ENCODE measurements at regions not wholly inside any gene's neighbourhood (a gene's known extent, or its start where the extent isn't known, plus 50 kb on each side); places are given as distances from the start of the nearest gene placed in this dataset.
"Not testable (repeated sequence)": the region's sequence is repeated elsewhere in the genome, so short reads cannot be mapped to it uniquely, and the experiment has no call there.

DNA sequence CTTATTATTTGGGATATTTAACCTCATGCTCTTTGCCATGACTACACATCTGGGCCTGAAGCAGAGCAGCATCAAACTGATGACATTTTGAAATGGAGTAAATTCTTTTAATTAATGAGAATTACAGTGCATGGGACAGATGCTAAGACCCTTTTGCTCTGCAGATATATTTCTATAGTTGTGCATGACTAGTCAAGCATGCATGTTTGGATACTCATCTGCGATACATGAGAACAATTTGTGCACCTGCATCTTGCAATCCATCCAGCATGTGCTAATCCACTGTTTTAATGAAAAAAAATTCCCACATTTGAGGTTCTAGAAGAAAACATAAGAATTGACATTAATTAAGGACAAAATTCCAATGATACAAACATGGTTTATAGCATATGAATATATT lies 1047.6 kb upstream of the ACO1 start:
- DNase-seq = no peak

DNA sequence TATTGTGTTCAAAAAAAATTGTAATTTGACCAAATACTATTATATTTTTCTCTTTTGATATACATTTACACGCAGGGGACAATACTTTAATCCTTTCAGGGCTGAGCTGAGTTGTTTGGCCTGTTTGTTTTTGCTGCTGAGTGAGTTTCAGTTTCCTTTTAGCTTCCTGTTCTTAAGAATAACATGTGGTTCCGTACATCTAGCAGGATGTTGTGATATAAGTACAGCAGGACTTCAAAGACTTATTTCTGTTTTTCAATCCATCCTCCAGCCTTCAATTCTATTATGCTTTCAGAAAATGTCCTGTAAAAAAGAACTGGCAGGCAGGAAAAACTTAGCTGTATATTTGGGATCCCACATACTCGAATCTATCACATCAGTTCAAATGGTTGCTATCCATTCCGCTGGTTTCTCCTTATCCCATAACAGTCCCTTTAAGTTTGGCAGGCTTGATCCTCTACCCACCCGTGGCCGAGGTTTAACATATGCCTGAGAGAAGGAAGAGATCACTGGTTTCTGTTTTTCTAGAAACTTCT lies 1037.3 kb upstream of the ACO1 start:
- DNase-seq = no peak

- DNase-seq = no peak
Observed at GRCh38 chr9:31355159-31355882, 1029.1 kb upstream of the ACO1 start.

GRCh38 chr9:31355965-31356364 lies 1028.5 kb upstream of the ACO1 start:
- DNase-seq = peak; percentile 84

DNA sequence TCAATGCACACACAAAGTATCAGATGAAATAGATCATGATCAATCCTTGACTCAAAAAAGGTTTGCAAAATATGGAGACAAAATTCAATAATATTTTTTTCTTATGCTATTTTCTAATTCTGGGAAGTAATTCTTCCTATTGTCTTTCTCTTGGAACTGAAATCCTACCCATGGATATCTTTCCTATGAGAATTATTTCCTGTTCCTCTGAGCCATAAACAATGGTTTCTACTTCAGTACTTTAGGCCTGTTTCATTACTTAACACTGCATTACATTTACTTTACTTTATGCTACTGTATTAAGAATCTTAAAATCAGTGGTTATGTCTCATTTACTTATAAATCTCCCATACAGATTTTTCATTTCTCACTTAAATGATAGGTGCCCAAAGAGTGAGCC lies 1025.4 kb upstream of the ACO1 start:
- DNase-seq = no peak

DNA sequence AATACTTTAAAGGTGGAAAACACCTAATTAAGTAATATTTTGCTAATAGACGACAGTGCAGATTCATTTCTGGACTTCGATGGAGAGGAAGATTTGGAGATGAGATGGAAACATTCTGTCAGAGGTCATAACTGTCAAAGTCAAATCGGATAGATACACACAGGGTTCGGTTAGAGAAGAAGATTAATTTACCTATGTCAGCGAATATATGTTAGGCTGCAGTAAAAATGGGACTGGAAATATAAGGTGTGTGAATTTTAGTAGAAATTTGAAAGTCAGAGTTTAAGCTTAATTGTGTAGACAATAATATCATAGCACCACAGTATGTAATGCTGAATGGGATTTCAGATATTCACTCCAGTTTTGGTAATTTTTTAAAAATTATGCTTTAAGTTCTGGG lies 1020.3 kb upstream of the ACO1 start:
- no peak for DNase-seq

DNA sequence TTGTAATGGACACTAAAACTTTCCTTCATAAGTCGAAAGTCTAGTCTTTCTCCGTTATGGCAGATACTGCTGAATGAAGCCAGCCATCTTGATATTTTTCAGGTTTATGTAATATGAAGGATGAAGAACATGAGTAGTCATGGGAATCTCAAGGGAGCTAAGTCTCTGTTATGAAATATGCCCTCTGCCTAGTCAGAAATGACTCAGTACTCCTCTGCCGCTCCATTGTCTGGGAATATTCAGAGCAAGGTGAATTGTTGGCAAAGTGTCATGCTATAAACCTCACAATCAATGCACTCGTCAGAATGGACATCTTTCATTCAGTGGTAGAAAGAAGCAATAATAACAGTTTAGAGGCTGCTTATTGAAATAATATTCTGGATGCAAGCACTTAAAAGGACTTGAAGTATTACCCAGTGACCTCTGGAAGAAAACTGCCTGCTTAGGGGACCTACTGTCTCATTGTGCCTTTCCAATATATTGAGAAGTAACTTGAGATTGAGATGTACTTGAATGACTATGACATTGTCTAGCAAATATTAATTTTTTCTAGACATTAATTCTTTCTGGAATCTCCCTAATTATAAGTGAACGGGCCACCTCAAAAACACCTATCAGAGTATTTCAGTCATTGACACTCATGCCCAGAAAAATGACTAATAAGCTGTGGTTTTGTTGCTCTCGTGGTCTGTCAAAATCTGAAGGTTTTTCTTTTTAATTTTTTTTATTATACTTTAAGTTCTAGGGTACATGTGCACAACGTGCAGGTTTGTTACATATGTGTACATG lies 1011.5 kb upstream of the ACO1 start:
- DNase-seq = no peak

- DNase-seq = no peak
Observed at GRCh38 chr9:31377358-31377757, 1007.1 kb upstream of the ACO1 start.

DNA sequence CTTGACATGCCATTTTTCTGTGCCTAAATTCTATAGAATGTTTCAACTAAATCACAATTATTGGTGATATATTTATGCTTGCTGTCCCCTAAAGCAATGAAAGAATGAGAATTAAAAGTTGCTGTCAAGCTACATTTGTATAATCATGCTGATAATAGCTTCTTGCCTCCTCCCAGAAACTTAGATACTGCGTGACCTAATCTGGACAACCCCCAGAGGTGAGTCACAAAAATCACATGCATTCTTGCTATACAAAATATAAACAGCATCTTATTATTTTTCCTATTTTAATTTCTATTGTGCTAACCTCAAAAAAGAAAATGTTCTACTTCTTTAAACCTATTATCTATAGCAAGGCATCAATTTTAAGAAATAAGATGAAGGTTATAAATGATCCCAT lies 995.8 kb upstream of the ACO1 start:
- DNase-seq = no peak

DNA sequence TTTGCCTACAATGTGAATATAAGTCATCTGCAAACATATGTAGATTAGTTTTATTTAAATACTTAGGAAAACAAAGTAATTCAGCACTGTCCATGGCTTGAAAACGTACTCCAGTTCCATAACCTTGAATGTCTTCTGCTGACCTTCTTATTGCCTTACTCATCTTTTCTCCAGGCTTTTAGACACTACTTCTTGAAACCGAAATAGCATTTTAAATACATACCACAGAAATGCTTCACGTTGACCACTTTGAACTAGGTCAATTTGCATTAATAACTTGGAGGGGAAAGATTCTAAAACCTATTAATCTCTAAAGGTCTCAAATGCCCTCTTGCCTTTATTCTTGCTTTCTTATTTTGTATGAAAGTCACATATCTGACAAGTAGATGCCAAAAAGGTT lies 995.4 kb upstream of the ACO1 start:
- DNase-seq = no peak

DNA sequence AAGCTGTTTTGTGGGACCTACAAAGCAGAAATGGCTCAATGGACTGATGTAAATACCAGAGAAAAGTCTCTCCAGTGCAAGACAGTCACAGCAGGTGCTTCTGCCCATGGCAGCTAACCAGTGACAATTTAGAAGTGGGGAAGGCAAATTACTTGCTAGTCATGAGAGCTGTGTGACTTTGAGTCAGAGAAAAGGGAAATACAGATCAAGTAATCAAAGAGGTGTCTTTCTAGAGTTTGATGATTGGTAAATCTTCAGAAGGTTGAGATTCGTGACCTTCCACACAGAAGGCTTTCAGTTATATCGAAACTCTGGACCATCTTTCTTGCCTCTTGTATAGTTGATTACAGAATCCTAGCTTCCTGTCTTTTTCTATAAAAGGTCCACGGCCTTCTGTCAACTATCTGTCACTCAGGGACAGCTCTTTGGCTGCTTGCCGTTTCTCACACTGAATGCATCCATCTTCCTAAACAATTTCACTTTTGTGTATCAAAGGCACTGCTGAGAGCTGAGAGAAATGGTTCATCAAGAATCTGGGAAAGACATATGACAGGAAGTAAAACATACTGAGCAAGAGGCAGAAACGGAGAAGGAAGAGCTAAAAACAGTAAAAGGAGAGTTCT lies 993.9 kb upstream of the ACO1 start:
- DNase-seq = no peak

- no peak for DNase-seq
Observed at GRCh38 chr9:31393240-31393639, 991.2 kb upstream of the ACO1 start.

DNA sequence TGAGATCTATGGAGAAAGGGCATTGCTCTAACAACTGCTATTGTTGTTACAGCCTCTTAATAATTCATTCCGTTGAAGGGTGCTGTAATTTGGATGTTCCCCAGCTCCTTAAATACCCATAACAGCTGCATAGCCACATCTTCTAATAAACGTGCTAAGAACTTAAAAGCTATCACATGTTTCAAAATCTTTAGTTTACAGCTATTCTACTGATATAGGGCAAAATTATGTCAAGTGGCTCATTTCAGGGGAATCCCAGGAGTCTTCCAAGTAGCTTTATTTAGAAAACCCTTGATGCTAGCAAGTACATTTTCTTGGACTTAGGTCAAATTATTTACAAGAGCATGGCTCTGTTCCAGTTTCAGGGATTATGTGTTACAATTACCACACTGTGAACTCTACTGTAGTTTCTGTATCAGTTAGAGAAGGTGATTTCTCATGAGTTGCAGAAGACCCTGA lies 990.4 kb upstream of the ACO1 start:
- no peak for DNase-seq

DNA sequence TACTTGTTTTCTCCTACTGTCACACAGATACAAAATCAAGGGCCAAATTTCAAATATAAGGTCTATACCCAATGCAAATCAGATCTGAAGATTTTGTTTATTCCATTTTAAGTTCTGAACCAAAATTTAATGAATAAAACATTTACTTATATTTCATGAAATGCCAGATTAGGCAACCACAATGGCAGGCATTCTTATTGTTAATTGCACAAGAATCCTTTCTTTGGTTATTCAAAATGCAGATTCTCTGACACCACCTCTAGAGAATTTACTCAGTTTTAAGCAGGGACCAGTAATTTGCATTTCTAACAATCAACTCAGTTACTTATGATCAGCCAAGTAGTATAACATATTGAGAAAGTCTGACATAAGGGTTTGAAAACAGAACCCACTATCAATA lies 972.4 kb upstream of the ACO1 start:
- no peak for DNase-seq

DNA sequence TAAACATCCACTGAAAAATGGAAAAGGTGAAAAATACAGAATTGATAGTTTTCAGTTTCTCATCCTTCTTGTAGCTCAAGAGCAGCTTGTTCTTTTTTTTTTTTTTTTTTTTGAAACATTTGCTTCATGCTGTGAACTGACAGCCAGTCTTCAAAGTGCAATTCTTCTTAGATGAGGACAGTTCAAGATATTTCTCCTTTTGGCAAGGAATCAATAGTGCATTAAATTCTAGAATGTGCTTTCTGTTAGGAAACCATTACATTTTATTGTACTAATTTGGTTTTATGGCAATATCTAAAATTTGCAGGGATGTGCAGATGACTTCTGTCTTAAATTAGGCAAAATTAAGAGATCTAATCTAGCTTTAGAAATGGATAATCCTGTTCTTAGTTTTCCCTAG lies 969.3 kb upstream of the ACO1 start:
- DNase-seq = no peak

DNA sequence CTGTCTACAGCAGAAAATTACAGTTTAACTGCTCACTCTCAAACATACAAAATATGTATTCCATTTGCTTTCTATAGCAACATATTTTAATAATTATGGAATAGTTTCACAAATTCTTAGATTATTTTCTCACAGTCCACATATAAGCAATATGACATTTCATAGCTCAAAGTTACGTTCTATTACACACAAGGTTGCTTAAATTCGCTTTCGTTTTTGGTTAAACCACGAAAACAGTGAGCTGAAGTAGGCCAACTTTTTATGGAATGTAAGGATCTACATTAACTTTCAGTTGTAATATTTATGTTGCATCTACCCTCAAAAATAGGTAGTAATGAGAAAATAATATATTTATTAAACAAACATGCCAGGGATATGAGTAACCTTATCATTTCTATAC lies 966.0 kb upstream of the ACO1 start:
- no peak for DNase-seq

- not testable (repeated sequence) for DNase-seq
Observed at GRCh38 chr9:31443630-31444457, 940.6 kb upstream of the ACO1 start.

DNA sequence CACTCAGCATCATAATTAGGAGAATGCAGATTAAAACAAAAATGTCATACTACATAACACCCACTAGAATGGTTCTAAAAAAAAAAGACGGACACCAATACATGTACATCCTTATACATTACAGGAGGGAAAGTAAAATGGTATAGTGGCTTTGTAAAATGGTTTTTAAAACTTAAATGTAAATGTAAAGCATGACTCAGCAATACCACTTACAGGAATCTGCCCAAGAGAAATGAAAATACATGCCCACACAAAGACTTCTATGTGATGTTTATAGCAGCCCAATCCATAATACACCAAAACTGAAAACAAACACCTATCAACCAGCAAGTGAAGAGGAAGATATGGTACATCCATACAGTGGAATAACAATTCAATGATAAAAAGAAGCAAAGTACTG lies 939.1 kb upstream of the ACO1 start:
- DNase-seq = no peak

GRCh38 chr9:31445960-31446359 lies 938.5 kb upstream of the ACO1 start:
- DNase-seq = no peak

- no peak for DNase-seq
Observed at GRCh38 chr9:31467075-31467474, 917.4 kb upstream of the ACO1 start.

GRCh38 chr9:31470051-31470450 lies 914.4 kb upstream of the ACO1 start:
- no peak for DNase-seq

GRCh38 chr9:31471010-31471409 lies 913.4 kb upstream of the ACO1 start:
- DNase-seq = no peak

DNA sequence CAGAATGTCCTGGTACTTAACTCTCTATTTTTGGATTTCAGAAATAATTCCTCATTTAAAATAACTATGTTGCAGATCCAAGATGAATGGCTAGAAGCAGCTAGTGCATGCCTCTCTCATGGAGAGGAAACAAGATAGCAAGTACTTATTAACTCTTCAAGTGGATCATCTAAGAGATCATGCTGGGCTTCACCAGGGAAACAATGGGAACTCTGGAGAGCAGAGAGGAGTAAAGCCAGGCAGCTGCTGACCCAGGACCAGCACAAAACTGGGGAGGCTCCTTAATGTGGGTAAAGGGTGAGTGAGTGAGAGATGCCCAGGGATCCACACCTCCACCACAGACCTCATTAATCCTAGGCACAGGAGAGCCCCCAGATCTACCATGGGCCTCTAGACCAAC lies 897.8 kb upstream of the ACO1 start:
- peak; percentile 10 for DNase-seq
